ENCODE measurements at regions not wholly inside any gene's neighbourhood (a gene's known extent, or its start where the extent isn't known, plus 50 kb on each side); places are given as distances from the start of the nearest gene placed in this dataset.

GRCh38 chr17:6233856-6234255 is 163.7 kb downstream of the WSCD1 start:
- TF ChIP-seq POLR2A (IDR thresholded peaks at IDR 0.05) = no peak
- TF ChIP-seq, protein P1, sequence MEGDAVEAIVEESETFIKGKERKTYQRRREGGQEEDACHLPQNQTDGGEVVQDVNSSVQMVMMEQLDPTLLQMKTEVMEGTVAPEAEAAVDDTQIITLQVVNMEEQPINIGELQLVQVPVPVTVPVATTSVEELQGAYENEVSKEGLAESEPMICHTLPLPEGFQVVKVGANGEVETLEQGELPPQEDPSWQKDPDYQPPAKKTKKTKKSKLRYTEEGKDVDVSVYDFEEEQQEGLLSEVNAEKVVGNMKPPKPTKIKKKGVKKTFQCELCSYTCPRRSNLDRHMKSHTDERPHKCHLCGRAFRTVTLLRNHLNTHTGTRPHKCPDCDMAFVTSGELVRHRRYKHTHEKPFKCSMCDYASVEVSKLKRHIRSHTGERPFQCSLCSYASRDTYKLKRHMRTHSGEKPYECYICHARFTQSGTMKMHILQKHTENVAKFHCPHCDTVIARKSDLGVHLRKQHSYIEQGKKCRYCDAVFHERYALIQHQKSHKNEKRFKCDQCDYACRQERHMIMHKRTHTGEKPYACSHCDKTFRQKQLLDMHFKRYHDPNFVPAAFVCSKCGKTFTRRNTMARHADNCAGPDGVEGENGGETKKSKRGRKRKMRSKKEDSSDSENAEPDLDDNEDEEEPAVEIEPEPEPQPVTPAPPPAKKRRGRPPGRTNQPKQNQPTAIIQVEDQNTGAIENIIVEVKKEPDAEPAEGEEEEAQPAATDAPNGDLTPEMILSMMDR (IDR thresholded peaks at IDR 0.05) = no peak
- TF ChIP-seq POLR2AphosphoS5 (IDR thresholded peaks at IDR 0.05) = no peak
